NCI-H748 (cell line): ENCODE measurements at regions not wholly inside any gene's neighbourhood (a gene's known extent, or its start where the extent isn't known, plus 50 kb on each side); places are given as distances from the start of the nearest gene placed in this dataset.
A peak's percentile ranks its signal among the peaks of the same experiment; 100 is the strongest.
"Not testable (repeated sequence)": the region's sequence is repeated elsewhere in the genome, so short reads cannot be mapped to it uniquely, and the experiment has no call there.

ENCODE experiments used
- DNase-seq: peaks from one replicate; lab custom pipeline; 2025; ENCODE audit not compliant: unreplicated experiment; lab: John Stamatoyannopoulos, UW

DNA sequence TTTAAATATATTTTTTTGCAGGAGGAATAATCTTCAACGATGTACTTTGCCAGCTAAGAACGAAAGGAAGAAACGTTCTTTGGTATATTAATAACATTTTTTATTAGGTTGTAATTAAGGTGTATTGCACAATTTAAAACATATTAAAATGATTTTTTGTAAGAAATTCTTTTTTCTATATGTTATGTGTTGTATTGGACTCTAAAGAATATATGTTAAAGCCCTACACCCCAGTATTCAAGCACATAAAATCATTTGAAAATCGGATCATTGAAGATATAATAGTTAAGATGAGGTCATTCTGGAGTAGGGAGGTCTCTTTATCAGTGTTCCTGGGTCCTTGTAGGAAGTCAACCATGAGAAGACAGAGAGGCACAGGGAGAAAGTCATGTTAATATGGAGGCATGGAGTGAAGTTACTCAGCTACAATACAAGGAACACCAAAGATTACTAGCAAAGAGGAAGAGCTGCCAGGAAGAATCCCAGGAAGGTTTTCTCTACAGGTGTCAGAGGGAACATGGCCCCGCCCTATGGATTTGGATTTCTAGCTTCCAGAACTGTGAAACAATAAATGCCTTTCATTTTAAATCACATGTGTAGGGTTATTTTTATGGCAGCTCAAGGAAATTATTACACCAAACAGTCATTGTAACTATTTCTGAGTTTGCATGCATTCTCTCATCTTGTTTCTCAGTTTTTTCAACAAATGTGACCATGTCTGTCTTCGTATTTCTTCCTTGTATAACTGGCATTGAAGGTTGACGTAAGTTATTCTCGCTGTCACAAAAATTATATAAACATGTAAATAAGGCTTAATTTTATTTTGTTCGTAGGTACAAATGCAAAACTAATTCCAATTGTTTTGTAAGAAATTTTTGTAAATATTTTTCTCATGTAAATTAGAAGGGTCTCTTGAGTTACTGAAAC lies 75.4 kb upstream of the VPREB1 start:
- DNase-seq, result no peak

DNA sequence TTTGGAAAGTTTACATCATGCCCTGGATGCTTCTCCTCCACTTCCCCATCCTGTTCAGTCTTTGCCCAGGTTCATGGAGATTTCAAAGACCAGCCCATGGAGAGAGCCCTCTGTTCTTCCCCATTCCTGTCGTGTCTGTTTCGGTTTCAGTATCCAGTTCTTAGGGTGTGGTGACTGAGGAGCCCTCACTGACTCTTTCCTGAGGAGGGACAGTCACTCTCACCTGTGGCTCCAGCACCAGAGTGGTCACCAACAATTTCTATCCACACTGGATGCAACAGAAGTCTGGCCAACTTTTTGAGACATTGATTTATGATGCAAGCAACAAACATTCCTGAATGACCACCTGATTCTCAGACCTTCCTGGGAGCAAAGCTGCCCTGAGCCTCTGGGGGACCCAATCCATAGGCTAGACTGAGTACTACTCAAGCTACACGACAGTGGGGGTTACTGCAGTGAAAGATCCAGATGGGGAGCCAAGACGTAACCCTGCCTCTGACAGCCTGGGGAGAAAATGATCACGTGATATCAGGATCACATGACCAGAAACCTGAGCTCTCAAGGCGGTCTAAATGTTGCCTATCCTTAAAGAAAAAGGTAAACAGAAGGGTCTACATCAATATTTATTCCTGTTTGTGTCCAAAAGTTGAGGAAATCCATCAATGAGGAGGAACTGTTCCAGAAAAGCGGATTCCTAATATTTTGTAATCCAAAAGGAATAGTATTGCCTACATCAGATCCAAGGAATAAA lies 76.2 kb upstream of the VPREB1 start:
- peak; percentile 69 for DNase-seq

DNA sequence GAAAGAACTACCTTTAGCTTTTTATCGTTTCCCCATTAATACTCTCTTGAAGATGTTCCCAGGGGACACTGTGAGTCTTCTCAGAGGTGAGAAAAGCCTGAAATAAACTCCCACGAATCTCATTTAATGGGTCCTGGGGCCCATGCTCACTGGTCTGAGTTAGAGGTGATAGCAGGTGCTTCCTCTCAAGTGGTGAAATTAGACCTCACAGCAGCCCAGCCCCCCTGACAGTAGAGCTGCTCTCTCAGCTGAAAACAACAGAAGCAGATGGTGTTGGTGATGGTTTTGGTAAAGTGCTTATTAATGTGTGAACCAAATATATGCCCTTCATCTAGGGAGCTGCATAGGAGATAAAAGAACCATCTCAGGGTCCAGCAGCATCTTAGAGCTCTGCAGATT lies 76.8 kb upstream of the VPREB1 start:
- DNase-seq, result peak; percentile 27

DNA sequence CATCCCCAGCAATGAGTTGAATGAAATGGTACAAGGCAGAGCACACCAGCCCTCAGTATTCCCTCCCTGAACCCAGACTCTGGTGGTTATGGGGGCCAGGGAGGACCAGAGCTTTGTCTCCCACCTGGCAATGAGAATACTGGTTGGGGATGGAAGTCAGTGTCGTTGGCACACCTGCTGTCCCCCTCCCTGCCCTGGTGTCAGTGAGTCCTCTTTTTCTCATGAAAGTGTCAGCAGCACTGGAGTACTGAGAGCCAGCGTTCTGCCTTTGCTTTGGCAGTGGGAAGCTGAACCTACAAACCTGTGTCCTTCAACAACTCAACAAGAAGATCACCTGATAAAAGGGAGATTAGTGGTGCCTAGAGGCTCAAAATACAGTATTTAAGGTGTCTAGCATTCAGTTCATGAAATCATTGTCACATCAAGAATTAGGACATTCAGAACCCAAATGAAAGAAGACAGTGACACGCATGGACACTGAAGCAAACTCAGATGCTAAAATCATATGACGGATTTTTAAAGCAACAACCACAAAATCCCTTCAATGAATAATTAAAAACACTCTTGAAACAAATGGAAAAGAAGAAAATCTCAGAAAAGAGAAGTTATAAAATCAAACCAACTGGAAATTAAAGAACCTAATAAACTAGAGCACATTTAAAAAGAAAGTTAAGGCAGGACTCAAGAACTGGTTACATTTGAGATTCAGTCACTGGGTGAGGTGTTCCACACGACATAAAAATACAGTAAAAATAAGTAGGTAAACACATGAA lies 77.5 kb upstream of the VPREB1 start:
- no peak for DNase-seq

DNA sequence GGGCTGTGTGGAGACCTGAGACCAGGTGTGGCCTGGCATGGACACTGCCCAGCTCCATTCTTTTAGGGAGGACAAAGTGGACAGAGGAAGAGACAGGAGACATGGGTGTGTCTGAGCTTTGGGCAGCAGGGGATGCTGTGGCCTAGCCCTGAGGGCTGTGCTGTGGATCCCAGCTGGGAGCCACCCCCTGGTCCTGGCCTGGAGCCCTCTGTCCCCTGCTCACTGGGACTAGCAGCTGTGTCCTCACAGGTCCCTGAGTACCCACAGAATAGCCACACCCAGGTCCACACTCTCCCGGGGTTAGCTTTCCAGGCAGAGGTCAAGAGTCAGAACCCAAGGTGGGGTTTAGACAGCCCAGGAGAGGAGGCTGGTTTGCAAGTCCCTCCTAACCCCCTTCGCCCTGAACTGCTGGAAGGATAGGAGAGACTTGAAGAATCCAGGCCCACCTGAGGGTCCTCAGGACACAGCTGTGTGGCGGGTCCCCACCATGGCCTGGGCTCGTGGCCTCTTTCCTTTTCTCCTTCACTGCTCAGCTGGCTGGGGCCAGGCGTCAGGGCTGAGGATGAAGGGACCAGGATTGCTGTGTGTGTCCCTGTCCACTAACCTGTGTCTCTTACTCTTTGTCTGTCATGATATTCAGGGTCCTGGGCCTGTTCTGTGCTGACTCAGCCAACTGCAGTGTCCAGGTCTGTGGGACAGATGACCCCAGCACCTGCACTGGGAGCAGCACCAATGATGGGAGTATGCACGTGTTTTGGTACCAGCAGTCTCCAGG lies 78.5 kb upstream of the VPREB1 start:
- DNase-seq, result no peak

DNA sequence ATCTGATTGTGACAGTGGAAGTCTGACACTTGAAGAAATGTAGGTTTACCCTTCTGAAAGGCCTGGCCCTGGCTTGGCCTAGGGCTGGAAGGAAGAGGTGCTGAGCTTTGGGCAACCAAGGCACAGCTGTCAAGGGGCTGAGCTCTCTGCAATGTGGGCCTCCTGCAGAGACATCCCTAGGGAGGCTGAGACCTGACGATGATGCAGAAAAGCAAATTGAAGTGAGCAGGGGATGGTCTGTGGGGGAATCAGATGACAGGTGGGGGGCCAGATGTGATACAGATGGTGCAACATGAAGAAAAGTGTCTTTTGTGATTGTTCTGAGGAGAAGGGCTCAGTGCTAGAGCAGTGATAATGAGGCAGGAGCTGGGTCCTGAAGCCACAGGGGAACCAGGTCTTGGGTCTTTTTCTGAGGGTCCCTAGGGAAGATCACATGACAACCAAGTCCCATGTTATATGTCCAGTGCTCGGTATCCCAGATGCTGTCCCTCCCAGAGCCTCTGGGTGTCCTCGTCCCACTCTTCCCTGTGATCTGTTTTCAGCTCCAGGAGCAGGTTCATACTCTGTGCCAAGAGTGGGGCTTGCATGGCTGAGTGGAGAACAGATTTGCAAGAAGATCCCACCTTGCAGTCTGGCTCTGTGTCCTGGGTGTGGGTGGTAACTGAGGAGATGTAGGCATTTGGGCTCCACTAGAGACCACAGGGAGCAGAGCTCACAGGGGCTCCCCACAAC lies 79.9 kb upstream of the VPREB1 start:
- DNase-seq, result no peak

DNA sequence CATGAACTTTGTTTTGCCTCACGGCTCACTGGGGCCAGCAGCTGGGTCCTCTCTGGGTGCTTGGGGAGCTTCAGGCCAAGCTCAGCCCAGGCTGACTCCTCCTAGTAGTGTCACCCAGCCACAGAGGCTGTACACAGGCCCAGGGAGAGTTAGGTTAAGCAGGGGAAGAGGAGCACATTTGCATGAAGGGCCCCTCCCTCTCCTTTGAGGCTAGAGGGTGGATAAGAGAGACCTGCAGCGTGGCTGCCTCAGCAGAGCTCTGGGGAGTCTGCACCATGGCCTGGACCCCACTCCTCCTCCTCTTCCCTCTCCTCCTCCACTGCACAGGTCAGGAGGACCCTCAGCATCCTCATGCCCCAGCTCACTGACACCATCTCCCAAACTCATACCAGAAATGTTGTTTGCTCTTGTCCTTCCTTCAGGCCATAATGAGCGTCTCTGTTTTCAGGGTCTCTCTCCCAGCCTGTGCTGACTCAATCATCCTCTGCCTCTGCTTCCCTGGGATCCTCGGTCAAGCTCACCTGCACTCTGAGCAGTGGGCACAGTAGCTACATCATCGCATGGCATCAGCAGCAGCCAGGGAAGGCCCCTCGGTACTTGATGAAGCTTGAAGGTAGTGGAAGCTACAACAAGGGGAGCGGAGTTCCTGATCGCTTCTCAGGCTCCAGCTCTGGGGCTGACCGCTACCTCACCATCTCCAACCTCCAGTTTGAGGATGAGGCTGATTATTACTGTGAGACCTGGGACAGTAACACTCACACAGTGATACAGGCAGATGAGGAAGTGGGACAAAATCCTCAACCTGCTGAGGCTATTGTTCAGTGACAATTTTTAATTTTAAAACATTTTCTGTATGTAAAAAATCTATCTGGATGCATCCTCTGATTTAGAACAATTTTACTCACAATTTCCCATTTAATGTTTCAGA lies 82.4 kb upstream of the VPREB1 start:
- no peak for DNase-seq

DNA sequence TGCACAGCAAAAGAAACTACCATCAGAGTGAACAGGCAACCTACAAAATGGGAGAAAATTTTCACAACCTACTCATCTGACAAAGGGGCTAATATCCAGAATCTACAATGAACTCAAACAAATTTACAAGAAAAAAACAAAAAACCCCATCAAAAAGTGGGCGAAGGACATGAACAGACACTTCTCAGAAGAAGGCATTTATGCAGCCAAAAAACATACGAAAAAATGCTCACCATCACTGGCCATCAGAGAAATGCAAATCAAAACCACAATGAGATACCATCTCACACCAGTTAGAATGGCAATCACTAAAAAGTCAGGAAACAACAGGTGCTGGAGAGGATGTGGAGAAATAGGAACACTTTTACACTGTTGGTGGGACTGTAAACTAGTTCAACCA lies 83.8 kb upstream of the VPREB1 start:
- DNase-seq, result not testable (repeated sequence)

DNA sequence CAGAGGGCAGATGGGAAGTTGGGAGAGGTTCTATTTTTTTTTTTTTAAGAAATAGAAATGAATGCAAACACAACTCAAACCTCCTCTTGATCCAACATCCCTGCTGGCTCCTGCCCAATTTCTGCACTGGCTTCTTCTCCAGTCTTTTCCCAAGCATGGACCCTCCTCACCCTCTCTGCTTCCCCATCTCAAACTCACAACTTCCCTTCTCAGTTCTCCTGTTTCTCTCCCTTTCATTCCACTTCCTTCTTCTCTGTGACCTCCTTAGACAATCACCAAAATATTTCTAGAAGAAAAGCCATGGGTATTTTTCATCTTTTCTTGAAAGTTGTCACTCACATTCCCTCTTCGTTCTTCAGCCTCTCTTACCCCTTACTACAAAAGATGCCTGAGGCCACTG lies 85.2 kb upstream of the VPREB1 start:
- no peak for DNase-seq

DNA sequence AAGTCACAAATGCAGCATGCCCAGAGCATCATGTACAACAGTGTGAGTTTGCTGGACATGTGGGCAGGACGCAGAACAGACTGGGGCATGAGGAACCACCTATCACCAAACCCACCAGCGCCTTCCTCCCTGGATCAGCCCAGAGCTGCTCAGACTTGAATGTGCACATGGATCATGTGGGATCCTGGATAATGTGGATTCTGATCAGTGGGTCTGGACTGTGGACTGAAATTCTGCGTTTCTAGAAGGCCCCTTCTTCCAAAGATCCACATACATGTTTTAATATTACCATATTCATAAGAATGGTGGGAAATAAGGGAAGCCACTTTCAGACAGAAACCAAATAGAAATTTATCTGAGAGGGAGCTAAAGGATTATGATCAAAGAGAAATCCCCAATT lies 85.6 kb upstream of the VPREB1 start:
- DNase-seq, result no peak

DNA sequence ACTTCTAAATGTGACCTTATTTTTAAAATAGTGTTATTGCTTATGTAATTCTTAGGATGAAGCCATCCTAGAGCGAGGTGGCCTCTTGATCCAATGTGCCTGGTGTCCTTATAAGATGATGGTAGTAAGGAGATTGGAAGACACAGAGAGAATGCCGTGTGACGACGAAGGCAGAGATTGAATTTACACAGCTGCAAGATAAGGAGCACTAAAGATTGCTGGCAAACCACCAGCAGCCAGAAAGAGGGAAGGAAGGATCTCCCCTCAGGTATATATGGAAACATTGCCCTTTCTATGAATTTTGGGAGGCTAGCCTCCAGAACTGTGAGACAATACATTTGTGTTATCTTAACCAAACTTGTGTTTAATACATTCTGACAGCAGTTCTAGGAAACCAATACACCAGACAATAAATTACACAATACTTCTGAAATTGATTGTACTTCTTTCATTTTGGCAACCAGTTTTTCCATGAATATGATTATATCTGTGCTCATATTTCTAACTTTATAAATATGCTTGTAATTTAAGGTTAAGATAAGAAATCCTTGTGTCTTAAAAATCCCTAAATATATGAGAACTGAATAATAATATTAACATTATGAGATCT lies 86.3 kb upstream of the VPREB1 start:
- no peak for DNase-seq

DNA sequence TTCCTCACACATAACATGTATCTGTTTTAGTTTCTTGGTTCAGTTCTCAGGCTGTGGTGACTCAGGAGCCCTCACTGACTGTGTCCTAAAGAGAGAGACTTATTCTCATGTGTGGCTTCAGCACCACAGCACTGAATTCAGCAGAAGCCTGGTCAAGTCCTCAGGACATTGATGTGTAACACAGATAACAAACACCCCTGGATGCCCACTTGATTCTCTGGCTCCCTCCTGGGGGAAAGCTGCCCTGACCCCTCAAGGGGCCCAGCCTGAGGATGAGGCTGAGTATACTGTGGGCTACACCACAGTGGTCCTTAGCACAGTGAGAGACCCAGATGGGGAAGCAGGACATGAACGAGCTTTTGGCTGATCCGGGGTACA lies 87.2 kb upstream of the VPREB1 start:
- DNase-seq, result no peak

DNA sequence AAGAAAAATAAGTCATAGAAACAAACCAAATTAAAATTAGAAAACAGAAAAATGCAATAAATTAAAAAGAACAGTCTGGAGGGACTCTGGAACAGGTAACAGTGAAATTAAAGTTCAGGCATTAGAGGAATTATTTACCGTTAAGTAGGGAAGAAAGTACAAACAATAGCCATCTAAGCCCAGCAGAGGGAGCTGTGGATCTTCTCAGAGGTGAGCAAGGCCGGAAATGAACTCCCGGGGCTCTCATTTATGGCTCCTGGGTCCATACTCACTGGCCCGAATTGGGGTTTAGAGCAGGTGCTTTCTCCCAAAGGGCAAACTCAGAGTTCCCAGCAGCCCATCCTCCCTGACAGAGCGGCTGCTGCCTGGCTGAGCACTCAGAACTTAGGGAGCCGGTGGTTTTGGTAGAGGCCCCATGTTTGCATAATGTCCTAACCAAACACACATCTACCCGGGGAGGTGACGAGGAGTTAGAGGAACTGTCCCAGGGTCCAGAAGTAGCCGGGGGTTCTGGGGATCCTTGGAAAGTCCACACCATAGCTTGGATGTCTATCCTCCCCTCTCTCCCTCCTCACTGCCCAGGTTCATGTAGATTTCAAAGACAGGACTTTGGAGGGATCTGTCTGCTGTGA lies 87.8 kb upstream of the VPREB1 start:
- peak; percentile 67 for DNase-seq

DNA sequence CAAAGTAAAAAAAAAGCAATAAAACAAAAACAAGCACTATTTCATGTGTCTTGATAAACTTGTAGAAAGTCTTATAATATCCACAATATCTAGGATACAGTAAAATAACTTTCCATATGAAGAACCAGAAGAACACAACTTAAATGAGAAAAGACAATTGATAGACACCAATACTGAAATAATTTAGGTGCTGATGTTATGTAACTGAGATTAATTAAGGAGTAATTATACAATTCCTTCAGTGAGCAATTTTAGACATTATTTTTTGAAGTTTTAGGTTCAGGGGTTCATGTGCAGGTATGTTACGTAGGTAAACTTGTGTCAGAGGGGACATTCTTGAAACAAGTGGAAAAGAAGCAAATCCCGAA lies 88.3 kb upstream of the VPREB1 start:
- no peak for DNase-seq

DNA sequence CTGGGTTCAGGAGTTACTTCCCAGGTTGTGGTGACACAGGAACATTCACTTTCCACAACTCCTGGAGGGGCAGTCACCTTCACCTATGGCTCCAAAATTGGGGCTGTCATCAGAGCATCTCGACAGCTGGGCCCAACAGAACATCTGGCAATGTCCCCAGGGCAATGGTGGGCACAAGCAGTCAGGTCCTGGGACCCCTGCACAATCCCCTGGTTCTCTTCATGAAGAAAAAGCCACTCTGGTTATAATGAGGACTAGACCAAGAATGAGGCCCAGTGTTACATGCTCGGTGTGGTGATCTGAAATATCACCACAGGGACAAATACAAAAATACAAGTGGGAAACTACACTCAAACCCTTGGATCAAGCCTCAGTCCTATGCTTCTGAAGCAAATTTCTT lies 89.0 kb upstream of the VPREB1 start:
- DNase-seq, result no peak

DNA sequence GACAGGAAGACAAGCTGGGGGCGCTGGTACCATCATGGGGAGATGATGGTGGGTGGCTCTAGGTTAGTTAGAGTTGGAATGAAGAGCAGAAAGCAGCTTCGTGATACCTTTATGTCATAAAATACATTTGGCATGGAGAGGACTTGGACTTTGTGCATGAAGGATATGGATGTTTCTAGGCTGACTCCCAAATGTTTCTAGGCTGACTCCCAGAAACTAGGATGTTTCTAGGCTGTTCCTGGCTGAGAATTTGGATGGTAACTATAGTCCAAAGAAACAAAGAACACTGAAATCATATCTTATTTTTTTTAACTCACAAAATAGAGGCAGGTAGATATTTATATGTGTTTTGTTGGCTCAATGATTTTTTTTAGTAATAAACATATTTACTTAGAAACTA lies 89.4 kb upstream of the VPREB1 start:
- no peak for DNase-seq

DNA sequence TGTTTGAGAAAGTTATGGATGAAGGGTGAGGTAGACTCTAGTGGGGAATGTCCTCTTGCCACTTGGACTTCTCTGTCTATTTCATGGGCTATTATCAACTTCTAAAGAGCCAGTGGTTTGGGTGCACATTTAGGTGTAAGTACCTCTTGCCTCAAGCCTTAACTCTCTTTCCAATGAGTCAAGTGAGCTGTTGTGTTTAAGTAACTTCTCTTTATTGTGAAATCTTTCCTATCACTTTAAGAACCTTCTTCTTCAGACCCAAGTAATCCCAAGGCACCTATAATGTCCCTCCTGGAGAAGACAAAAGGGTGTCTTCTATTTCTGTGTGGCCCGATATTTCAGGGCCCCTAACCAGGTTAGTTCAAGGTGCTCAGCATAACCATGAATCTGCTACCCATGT lies 90.5 kb upstream of the VPREB1 start:
- DNase-seq, result no peak

DNA sequence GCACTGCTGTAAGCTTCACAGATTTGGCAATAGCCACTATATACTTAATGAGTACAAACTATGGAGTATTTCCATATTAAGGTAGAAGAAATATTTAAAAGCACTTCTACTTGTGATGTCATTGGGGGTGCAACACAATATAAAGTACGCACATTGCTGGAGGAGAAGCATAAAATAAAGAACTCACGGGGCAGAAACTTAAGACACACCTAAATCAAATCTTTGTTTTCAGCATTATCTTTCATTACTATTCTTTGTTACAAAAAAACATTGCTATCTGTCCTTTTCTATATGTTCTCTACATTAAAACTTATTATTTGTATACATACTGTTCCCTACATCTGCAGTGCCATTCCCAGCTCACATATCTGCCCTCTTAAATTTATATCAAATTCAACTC lies 93.3 kb upstream of the VPREB1 start:
- DNase-seq, result no peak
